Mucosa of descending colon (tissue), 3 donors: ENCODE measurements at regions not wholly inside any gene's neighbourhood (a gene's known extent, or its start where the extent isn't known, plus 50 kb on each side); places are given as distances from the start of the nearest gene placed in this dataset.

ENCODE experiments used
- ATAC-seq: fragments of 200-7000 bp; cut with Tn5 transposase; one replicate; pipeline ENCODE4 v1.9.1; 2020; ENCODE audit warnings: mild to moderate bottlenecking, moderate library complexity
- DNase-seq, 3 donors: peaks; one replicate each; pipeline ENCODE4 v3.0.0-alpha.2; 2020
- H3K36me3 ChIP-seq: fragments of 200-600 bp; one replicate; pipeline ENCODE4 v1.8.0; 2021; ENCODE audit warnings: low read depth, mild to moderate bottlenecking
- H3K4me1 ChIP-seq: fragments of 200-600 bp; one replicate; pipeline ENCODE4 v1.8.0; 2021; ENCODE audit warnings: low read depth, mild to moderate bottlenecking
- H3K4me3 ChIP-seq: fragments of 200-600 bp; one replicate; pipeline ENCODE4 v1.8.0; 2021; ENCODE audit warnings: mild to moderate bottlenecking
- H3K9me3 ChIP-seq: fragments of 200-600 bp; one replicate; pipeline ENCODE4 v1.8.0; 2021; ENCODE audit warnings: mild to moderate bottlenecking
- CTCF ChIP-seq: fragments of 200-600 bp; IDR thresholded peaks from one replicate; pipeline ENCODE4 v1.8.0; 2022; ENCODE audit warnings: antibody characterized with exemption, mild to moderate bottlenecking
- intact Hi-C, 2 donors: fragments of 100-400 bp; cut with DNase I in 1 of 2; cut with micrococcal nuclease in 1 of 2; formaldehyde crosslinking; loops; one replicate each; pipeline versions ENCODE4 v1.11.0 to v1.11.1; 2022; cut with DNase I, micrococcal nuclease
- donor health status: DM: no; HTN: no; CAD: no; lungs with moderate emphysema.
- donor health status: DM: no; HTN: no; CAD: no.
- donor health status: DM: no; HTN: yes; CAD: no.

GRCh38 chr6:94414041-94414440 is 994.7 kb upstream of the EPHA7 start:
- no peak for DNase-seq
- Histone ChIP-seq H3K4me1 (no peaks in the 10 kb centered on the region), H3K36me3 (no peaks in the 10 kb centered on the region), H3K9me3 (no peaks in the 10 kb centered on the region), H3K4me3 (no peak overlapping the region)
- no peak for ATAC-seq
- intact Hi-C loops = no loop called here
- TF ChIP-seq CTCF = no peak

GRCh38 chr6:94401311-94401710 is 982.0 kb upstream of the EPHA7 start:
- DNase-seq = no peak
- Histone ChIP-seq H3K9me3 (no peaks in the 10 kb centered on the region), H3K4me1 (no peaks in the 10 kb centered on the region), H3K4me3 (no peak overlapping the region), H3K36me3 (no peaks in the 10 kb centered on the region)
- ATAC-seq = no peak
- intact Hi-C loops = no loop called here
- no peak for TF ChIP-seq CTCF

GRCh38 chr6:94394822-94395221 is 975.5 kb upstream of the EPHA7 start:
- H3K4me1 ChIP-seq = no peaks in the 10 kb centered on the region
- no peaks in the 10 kb centered on the region for H3K9me3 ChIP-seq
- DNase-seq (no peak), ATAC-seq (no peak)
- no peaks in the 10 kb centered on the region for H3K36me3 ChIP-seq
- intact Hi-C loops = no loop called here
- TF ChIP-seq CTCF = no peak
- H3K4me3 ChIP-seq = no peak overlapping the region

- DNase-seq = no peak
- no peak for TF ChIP-seq CTCF
- Histone ChIP-seq H3K9me3 (no peaks in the 10 kb centered on the region), H3K36me3 (no peaks in the 10 kb centered on the region), H3K4me1 (no peaks in the 10 kb centered on the region), H3K4me3 (no peak overlapping the region)
- ATAC-seq = no peak
- intact Hi-C loops = no loop called here
These were observed 969.9 kb upstream of the EPHA7 start for GRCh38 chr6:94389218-94389617.

GRCh38 chr6:94377835-94378234 is 958.5 kb upstream of the EPHA7 start:
- Histone ChIP-seq H3K9me3 (no peaks in the 10 kb centered on the region), H3K4me3 (no peak overlapping the region), H3K4me1 (no peaks in the 10 kb centered on the region), H3K36me3 (no peaks in the 10 kb centered on the region)
- ATAC-seq (no peak), DNase-seq (no peak)
- TF ChIP-seq CTCF = no peak
- intact Hi-C loops = no loop called here

GRCh38 chr6:94376876-94377275 is 957.5 kb upstream of the EPHA7 start:
- intact Hi-C loops = no loop called here
- no peak for TF ChIP-seq CTCF
- Histone ChIP-seq H3K9me3 (no peaks in the 10 kb centered on the region), H3K36me3 (no peaks in the 10 kb centered on the region), H3K4me3 (no peak overlapping the region), H3K4me1 (no peaks in the 10 kb centered on the region)
- DNase-seq (no peak), ATAC-seq (no peak)
